Kidney epithelial cell (primary cell): ENCODE measurements at regions not wholly inside any gene's neighbourhood (a gene's known extent, or its start where the extent isn't known, plus 50 kb on each side); places are given as distances from the start of the nearest gene placed in this dataset.

ENCODE experiments used
- DNase-seq: peaks from one replicate; pipeline ENCODE4 v3.0.0-alpha.2; 2010; ENCODE audit warnings: low read depth
- H3K27me3 ChIP-seq: 2 replicates; pipeline ENCODE4 v1.6.0; 2011; ENCODE audit warnings: low read length; ENCODE audit not compliant: control insufficient read depth, insufficient read depth
- H3K36me3 ChIP-seq: 2 replicates; pipeline ENCODE4 v1.5.1; 2011; ENCODE audit warnings: low read length; ENCODE audit not compliant: control insufficient read depth, insufficient read depth
- H3K4me3 ChIP-seq: 2 replicates; pipeline ENCODE4 v1.5.1; 2011; ENCODE audit warnings: low read depth, mild to moderate bottlenecking, control low read depth, low read length
- TF ChIP-seq, protein P1 (sequence below): IDR thresholded peaks from 2 replicates; pipeline ENCODE4 v1.5.1; 2011; ENCODE audit warnings: mild to moderate bottlenecking, moderate library complexity, low read length, control low read depth, inconsistent platforms; ENCODE audit not compliant: insufficient read depth, poor library complexity, severe bottlenecking

DNA sequence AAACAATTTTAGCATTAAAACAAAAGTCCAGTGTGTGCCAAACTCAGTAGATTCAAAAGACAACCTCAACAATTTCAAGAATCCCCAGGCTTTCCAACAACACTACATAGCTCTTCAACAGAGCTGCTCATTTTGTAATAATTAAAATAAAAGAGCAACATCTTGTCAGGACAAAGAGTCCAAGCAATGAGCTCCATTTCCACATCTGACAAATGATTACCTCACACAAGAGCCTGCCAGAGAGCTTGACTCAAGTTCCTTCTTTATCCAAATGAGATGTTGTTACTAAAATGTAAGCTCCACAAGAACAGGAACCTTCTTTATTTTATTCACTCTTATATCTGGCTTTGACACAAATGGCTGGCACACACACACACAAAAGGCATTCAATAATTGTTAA, 449.8 kb downstream of the HACE1 start:
- TF ChIP-seq, protein P1, sequence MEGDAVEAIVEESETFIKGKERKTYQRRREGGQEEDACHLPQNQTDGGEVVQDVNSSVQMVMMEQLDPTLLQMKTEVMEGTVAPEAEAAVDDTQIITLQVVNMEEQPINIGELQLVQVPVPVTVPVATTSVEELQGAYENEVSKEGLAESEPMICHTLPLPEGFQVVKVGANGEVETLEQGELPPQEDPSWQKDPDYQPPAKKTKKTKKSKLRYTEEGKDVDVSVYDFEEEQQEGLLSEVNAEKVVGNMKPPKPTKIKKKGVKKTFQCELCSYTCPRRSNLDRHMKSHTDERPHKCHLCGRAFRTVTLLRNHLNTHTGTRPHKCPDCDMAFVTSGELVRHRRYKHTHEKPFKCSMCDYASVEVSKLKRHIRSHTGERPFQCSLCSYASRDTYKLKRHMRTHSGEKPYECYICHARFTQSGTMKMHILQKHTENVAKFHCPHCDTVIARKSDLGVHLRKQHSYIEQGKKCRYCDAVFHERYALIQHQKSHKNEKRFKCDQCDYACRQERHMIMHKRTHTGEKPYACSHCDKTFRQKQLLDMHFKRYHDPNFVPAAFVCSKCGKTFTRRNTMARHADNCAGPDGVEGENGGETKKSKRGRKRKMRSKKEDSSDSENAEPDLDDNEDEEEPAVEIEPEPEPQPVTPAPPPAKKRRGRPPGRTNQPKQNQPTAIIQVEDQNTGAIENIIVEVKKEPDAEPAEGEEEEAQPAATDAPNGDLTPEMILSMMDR: no peak
- Histone ChIP-seq H3K36me3 (no peaks in the 10 kb centered on the region), H3K27me3 (no peaks in the 10 kb centered on the region), H3K4me3 (no peak overlapping the region)
- DNase-seq: no peak

DNA sequence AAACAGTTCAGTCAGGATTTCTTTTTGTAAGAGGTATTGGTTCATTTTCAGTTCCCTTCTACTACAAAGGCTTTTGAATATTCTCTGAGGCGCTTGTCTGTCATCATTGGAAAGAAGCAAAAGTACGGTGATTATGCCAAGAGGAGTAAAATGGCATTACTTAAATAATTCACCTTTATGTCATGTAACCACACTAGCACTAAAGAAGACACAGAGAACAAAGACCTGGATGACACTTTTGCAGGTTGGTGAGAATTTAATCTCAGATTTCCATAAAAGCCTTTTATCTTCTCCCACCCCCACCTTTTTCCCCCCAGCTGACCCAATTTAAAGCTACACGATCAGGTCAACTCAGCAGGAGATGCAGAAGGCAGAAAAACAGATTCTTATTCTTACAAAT, 451.8 kb downstream of the HACE1 start:
- TF ChIP-seq, protein P1: no peak
- Histone ChIP-seq H3K4me3 (no peak overlapping the region), H3K36me3 (no peaks in the 10 kb centered on the region), H3K27me3 (no peaks in the 10 kb centered on the region)
- DNase-seq: no peak

DNA sequence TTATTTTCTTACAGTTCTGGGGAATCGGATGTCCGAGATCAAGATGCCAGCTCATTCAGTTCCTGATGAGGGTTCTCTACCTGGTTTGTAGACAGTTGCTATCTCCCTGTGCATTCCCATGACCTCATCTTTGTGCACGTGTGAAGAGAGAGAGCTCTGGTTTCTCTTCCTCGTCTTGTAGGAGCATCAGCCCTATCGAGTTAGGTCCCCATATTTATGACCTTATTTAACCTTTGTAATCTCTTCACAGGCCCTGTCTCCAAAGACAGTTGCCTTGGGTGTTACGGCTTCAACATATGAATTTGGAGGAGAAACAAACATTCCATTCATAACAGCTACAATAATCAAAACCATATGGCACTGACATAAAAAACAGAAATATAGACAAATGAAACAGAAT, 455.3 kb downstream of the HACE1 start:
- H3K4me3 ChIP-seq: no peak overlapping the region
- DNase-seq: no peak
- TF ChIP-seq, protein P1: no peak
- no peaks in the 10 kb centered on the region for H3K36me3 ChIP-seq
- H3K27me3 ChIP-seq: no peaks in the 10 kb centered on the region

DNA sequence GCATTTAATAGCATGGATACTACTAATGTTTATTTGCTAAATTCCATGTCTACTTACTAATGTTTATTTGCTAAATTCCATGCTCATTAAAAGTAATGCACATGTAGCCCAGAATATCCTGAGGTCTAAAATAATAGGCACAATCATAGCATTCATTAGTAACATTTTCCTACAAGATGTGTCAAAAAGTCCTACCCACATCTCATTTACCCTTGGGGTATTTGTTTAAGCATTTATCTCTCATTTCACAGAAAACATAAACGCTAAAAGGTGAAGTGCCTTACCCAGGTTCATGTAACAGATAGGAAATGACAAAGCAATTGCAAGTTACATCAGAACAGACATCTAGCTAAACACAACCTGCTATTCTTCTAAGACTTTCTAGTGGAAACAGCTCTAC, 457.1 kb downstream of the HACE1 start:
- no peak for DNase-seq
- H3K27me3 ChIP-seq: no peaks in the 10 kb centered on the region
- TF ChIP-seq, protein P1: no peak

DNA sequence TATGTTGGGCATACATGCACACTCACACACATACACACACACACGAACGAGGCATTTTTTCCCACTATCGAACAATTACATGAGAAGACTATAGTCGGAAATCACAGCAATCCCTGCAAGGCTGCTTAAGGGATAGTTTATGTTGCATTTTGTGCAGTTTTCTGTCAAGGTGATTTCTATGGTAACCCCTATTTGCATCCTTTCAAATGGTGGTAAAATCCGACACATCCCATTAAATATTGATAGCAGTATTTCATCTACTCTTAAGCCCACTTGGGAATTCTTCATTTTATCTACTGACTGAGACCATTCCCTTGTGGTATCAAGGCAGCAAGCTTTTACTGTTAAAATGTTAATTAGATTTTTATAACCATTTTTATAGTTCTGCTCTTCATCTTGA, 457.8 kb downstream of the HACE1 start:
- Histone ChIP-seq H3K27me3 (no peaks in the 10 kb centered on the region), H3K36me3 (no peaks in the 10 kb centered on the region)

More for the DNA sequence above, 457.1 kb downstream of the HACE1 start:
- Histone ChIP-seq H3K4me3 (no peak overlapping the region), H3K36me3 (no peaks in the 10 kb centered on the region)

DNA sequence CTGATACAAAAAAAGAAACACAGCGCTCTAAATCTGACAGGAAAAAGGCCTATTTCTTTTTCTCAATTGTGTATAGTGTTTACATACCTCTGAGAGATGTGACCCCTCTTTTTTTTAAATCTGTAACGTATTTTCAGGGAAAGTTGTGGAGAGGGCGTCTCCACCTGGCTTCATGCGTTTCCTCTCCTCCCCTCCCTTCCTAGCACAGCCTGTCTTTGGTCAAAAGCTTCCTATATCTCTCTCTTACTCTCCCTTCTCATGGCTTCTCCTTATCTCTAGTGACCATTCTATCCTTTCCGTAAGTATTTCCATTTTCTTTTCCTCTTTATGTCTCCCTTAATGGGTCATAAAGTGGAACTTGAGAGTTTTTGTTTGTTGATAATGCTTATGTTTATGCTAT, 458.9 kb downstream of the HACE1 start:
- H3K4me3 ChIP-seq: no peak overlapping the region
- H3K27me3 ChIP-seq: no peaks in the 10 kb centered on the region
- DNase-seq: no peak
- H3K36me3 ChIP-seq: no peaks in the 10 kb centered on the region
- TF ChIP-seq, protein P1: no peak

More for the DNA sequence above, 457.8 kb downstream of the HACE1 start:
- TF ChIP-seq, protein P1: no peak
- H3K4me3 ChIP-seq: no peak overlapping the region
- DNase-seq: no peak
